Spleen (tissue), 7 donors: ENCODE measurements at regions not wholly inside any gene's neighbourhood (a gene's known extent, or its start where the extent isn't known, plus 50 kb on each side); places are given as distances from the start of the nearest gene placed in this dataset.

Experiments
- CTCF ChIP-seq, 11 experiments: fragments of 200-600 bp in 7 of 11; fragments of 450-650 bp in 4 of 11; sonication (generic) in 4 of 11; IDR thresholded peaks in 8 of 11; conservative IDR thresholded peaks in 3 of 11; 1 replicate in 7 of 11; 2 replicates in 4 of 11; pipeline versions ENCODE4 v1.4.0 to v1.8.0; 2016 to 2021; ENCODE audit warnings: antibody characterized with exemption in 11 of 11, inconsistent platforms in 4 of 11, mild to moderate bottlenecking in 1 of 11
- POLR2A ChIP-seq, 3 donors: fragments of 450-650 bp; IDR thresholded peaks; one replicate each; pipeline ENCODE4 v1.5.1; 2017; ENCODE audit warnings: antibody characterized with exemption in 3 of 3, mild to moderate bottlenecking in 1 of 3
- POLR2AphosphoS5 ChIP-seq, 3 donors: sonication (generic); formaldehyde crosslinking; IDR thresholded peaks; one replicate each; pipeline ENCODE4 v1.5.1; 2017; ENCODE audit warnings: antibody characterized with exemption in 3 of 3
- donor health status: DM: no; HTN: no; CAD: no; lungs with moderate emphysema.
- donor health status: DM: no; HTN: no; CAD: no.
- donor health status: DM: no; HTN: no; CAD: no.

- TF ChIP-seq POLR2A (IDR thresholded peaks at IDR 0.05), result no peak
- TF ChIP-seq CTCF (IDR thresholded peaks at IDR 0.05 in 8 of 11, conservative IDR thresholded peaks at IDR 0.05 in 3 of 11), result no peak
- TF ChIP-seq POLR2AphosphoS5 (IDR thresholded peaks at IDR 0.05), result no peak
These were observed 59.9 kb upstream of the SNTG2 start for GRCh38 chr2:890791-891190.
